DND-41 (cell line): ENCODE measurements at regions not wholly inside any gene's neighbourhood (a gene's known extent, or its start where the extent isn't known, plus 50 kb on each side); places are given as distances from the start of the nearest gene placed in this dataset.

Experiments
- ATAC-seq: fragments of 200-7000 bp; cut with Tn5 transposase; 3 replicates; pipeline ENCODE4 v1.9.1; 2021; ENCODE audit warnings: low read depth; ENCODE audit not compliant: insufficient read depth
- DNase-seq: peaks from one replicate; pipeline ENCODE4 v3.0.0-alpha.2; 2020
- H2AFZ ChIP-seq: 2 replicates; pipeline ENCODE4 v1.6.0; 2012; ENCODE audit warnings: low read depth, low read length
- H3K27ac ChIP-seq: 2 replicates; pipeline ENCODE4 v1.5.1; 2012; ENCODE audit warnings: low read length, inconsistent platforms
- H3K27me3 ChIP-seq: fragments of 200-600 bp; sonication (generic); 2 replicates; pipeline ENCODE4 v1.6.0; 2012; ENCODE audit warnings: low read length, mild to moderate bottlenecking, inconsistent platforms; ENCODE audit not compliant: insufficient read depth, poor library complexity
- H3K36me3 ChIP-seq: 2 replicates; pipeline ENCODE4 v1.5.1; 2012; ENCODE audit warnings: low read length, inconsistent platforms; ENCODE audit not compliant: insufficient read depth
- H3K4me1 ChIP-seq: 2 replicates; pipeline ENCODE4 v1.5.1; 2012; ENCODE audit warnings: mild to moderate bottlenecking, low read length; ENCODE audit not compliant: insufficient read depth
- H3K4me2 ChIP-seq: 2 replicates; pipeline ENCODE4 v1.6.0; 2012; ENCODE audit warnings: mild to moderate bottlenecking, moderate library complexity, low read length, inconsistent platforms; ENCODE audit not compliant: insufficient read depth
- H3K4me3 ChIP-seq, 2 experiments: fragments of 200-600 bp in 1 of 2; shearing (Covaris generic) in 1 of 2; 2 replicates each; pipeline ENCODE4 v1.5.1; 2012 to 2016; ENCODE audit warnings: inconsistent platforms in 2 of 2, low read length in 2 of 2, mild to moderate bottlenecking in 2 of 2, low read depth in 1 of 2, moderate library complexity in 1 of 2
- H3K79me2 ChIP-seq: 2 replicates; pipeline ENCODE4 v1.6.0; 2012; ENCODE audit warnings: low read length, inconsistent platforms; ENCODE audit not compliant: insufficient read depth
- H3K9ac ChIP-seq: 2 replicates; pipeline ENCODE4 v1.6.0; 2012; ENCODE audit warnings: low read depth, mild to moderate bottlenecking, inconsistent platforms, low read length, moderate library complexity
- H3K9me3 ChIP-seq: 2 replicates; pipeline ENCODE4 v1.5.1; 2012; ENCODE audit warnings: low read length, moderate library complexity, mild to moderate bottlenecking, inconsistent platforms; ENCODE audit not compliant: insufficient read depth, severe bottlenecking
- H4K20me1 ChIP-seq: 2 replicates; pipeline ENCODE4 v1.6.0; 2012; ENCODE audit warnings: low read length; ENCODE audit not compliant: insufficient read depth
- EZH2 ChIP-seq: IDR thresholded peaks from 3 replicates; pipeline ENCODE4 v1.6.1; 2012; ENCODE audit warnings: borderline replicate concordance, low read depth, mild to moderate bottlenecking, moderate library complexity, low read length, inconsistent platforms; ENCODE audit not compliant: severe bottlenecking
- TF ChIP-seq, protein P1 (sequence below): IDR thresholded peaks from 2 replicates; pipeline ENCODE4 v1.5.1; 2012; ENCODE audit warnings: borderline replicate concordance, low read length, moderate library complexity, mild to moderate bottlenecking; ENCODE audit not compliant: poor library complexity, severe bottlenecking; ENCODE audit errors: extremely low read depth

DNA sequence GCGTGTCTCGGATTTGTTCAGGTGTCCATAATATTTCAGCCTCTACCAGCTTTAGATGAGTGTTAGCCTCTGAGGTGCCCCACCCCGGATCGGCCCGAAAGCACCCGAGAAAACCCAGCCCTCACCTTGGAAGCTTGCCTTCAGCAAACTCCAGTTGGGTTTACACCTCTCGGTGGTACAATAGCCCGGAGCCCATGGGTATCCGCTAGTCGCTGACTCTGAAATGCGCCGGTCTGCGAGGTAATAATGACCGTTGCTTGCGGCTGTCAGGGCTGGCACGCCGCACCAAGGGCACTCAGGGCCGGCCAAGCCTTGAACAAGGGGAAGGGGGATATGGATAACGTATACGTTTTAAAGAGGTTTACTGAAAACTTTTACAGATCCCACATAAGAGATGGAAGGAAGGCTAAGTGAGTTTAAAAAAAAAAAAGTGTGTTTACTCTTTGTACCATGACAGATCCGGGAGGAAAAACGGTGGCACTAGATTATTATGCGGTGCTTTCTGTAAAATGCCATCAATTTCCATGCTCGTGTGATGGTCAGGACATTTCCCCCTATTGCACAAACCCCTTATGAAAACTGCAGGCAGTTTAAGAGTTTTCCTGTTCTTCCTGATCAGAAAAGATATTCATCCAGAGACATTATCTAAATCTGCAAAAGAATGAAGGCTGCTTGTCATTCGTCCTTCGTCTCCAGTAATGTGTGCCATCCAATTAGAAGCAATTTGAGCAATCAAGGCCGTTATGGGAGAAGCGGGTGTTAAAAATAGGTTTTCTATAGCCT, 124.2 kb downstream of the TMEM161B start:
- Histone ChIP-seq H3K36me3 (no peaks in the 10 kb centered on the region), H3K27me3 (no peaks in the 10 kb centered on the region), H3K9me3 (no peaks in the 10 kb centered on the region), H3K4me1 (no peaks in the 10 kb centered on the region), H3K4me3 (no peak overlapping the region), H3K9ac (no peak overlapping the region), H4K20me1 (no peaks in the 10 kb centered on the region), H3K27ac (no peak overlapping the region), H3K79me2 (no peaks in the 10 kb centered on the region), H3K4me2 (no peak overlapping the region), H2AFZ (no peak overlapping the region)
- DNase-seq, result no peak
- ATAC-seq, result no peak
- no peak for TF ChIP-seq EZH2
- TF ChIP-seq, protein P1, sequence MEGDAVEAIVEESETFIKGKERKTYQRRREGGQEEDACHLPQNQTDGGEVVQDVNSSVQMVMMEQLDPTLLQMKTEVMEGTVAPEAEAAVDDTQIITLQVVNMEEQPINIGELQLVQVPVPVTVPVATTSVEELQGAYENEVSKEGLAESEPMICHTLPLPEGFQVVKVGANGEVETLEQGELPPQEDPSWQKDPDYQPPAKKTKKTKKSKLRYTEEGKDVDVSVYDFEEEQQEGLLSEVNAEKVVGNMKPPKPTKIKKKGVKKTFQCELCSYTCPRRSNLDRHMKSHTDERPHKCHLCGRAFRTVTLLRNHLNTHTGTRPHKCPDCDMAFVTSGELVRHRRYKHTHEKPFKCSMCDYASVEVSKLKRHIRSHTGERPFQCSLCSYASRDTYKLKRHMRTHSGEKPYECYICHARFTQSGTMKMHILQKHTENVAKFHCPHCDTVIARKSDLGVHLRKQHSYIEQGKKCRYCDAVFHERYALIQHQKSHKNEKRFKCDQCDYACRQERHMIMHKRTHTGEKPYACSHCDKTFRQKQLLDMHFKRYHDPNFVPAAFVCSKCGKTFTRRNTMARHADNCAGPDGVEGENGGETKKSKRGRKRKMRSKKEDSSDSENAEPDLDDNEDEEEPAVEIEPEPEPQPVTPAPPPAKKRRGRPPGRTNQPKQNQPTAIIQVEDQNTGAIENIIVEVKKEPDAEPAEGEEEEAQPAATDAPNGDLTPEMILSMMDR, result no peak

DNA sequence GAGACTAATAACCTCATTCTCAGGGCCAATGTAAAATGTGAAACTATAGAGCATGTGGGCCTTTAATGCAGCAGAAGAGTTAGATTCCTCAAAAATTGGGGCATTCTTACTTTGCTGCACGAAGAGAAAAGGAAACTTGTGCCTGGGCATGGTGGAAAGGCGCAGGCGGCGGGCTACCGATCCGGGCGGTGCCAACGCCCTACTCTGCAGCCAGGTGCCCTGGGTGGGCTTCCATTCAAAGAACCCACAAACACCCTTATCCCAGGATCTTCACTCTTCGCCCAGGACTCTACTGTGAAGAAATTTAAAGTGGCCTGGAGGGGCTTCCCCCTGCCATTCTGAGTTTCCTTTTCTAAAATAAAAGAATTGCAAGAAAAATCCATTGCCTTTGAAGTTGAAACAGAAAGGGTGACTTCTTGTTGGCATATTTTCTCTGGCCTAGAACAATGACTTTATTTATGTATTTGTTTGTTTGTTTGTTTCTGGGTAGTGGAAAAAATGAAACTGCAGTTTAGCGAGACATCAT, 124.9 kb downstream of the TMEM161B start:
- no peaks in the 10 kb centered on the region for H3K27me3 ChIP-seq
- H2AFZ ChIP-seq, result no peak overlapping the region
- no peaks in the 10 kb centered on the region for H3K9me3 ChIP-seq
- H3K9ac ChIP-seq, result no peak overlapping the region
- no peak overlapping the region for H3K4me2 ChIP-seq
- no peaks in the 10 kb centered on the region for H3K79me2 ChIP-seq
- H3K27ac ChIP-seq, result no peak overlapping the region
- no peak for TF ChIP-seq EZH2
- TF ChIP-seq, protein P1, result no peak
- no peak for ATAC-seq
- H3K4me1 ChIP-seq, result no peaks in the 10 kb centered on the region
- no peaks in the 10 kb centered on the region for H4K20me1 ChIP-seq
- H3K36me3 ChIP-seq, result no peaks in the 10 kb centered on the region
- DNase-seq, result no peak
- H3K4me3 ChIP-seq, result no peak overlapping the region

DNA sequence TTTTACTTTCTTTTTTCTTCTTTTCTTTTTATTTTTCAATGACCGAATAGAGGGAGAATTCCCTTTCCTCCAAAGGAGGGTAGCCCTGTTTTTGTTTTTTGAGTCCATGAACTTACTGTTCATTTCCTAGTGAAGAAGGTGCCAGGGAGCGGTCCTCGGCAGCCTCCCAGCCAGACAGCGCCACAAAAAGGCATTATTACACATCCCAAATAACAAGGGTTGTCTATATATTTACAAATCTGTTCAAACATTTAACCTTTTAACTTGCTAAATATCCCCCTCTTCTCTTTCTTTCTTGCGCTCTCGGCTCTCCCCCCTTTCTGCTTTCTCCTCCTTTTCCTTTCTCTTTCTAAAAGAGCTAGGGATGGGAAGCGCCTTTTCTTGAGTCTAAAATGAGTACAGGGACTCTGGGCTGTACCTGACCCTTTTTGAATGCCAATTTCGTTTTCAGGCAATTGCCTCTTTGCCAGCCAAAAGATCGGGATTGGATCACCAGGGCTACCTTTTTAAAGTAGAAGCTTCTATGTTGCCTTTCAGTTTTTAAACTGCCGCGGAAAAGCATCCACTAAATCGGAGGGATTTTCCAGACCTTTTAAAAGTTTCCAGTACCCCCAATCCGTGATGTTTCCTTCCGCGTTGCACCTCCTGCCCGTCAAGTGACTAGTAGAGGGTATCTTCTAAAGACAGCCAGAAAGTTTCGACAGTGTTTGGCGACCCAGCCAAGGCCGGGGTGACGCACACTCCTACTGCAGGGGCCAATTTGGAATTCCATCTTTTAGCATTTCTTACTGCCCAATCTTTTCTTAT, 125.6 kb downstream of the TMEM161B start:
- H4K20me1 ChIP-seq, result no peaks in the 10 kb centered on the region
- no peak overlapping the region for H3K4me3 ChIP-seq
- no peak overlapping the region for H3K9ac ChIP-seq
- TF ChIP-seq, protein P1, result no peak
- TF ChIP-seq EZH2, result no peak
- no peak overlapping the region for H2AFZ ChIP-seq
- no peaks in the 10 kb centered on the region for H3K4me1 ChIP-seq
- no peaks in the 10 kb centered on the region for H3K79me2 ChIP-seq
- H3K36me3 ChIP-seq, result no peaks in the 10 kb centered on the region
- DNase-seq (no peak), ATAC-seq (no peak)
- no peak overlapping the region for H3K4me2 ChIP-seq
- H3K27ac ChIP-seq, result no peak overlapping the region
- no peaks in the 10 kb centered on the region for H3K27me3 ChIP-seq
- H3K9me3 ChIP-seq, result no peaks in the 10 kb centered on the region
